NCI-H2107 treated with DMSO at 0.1 percent for 48 hours (cell line): ENCODE measurements at regions not wholly inside any gene's neighbourhood (a gene's known extent, or its start where the extent isn't known, plus 50 kb on each side); places are given as distances from the start of the nearest gene placed in this dataset.

Experiments used
- DNase-seq: peaks from one replicate; lab custom pipeline; 2025; ENCODE audit not compliant: unreplicated experiment; lab: John Stamatoyannopoulos, UW

GRCh38 chr1:234940841-234941240 is 187.8 kb downstream of the TOMM20 start:
- DNase-seq = no peak

- no peak for DNase-seq
Observed at GRCh38 chr1:234938924-234939323, 189.7 kb downstream of the TOMM20 start.

- no peak for DNase-seq
Observed at GRCh38 chr1:234938135-234938534, 190.5 kb downstream of the TOMM20 start.

DNA sequence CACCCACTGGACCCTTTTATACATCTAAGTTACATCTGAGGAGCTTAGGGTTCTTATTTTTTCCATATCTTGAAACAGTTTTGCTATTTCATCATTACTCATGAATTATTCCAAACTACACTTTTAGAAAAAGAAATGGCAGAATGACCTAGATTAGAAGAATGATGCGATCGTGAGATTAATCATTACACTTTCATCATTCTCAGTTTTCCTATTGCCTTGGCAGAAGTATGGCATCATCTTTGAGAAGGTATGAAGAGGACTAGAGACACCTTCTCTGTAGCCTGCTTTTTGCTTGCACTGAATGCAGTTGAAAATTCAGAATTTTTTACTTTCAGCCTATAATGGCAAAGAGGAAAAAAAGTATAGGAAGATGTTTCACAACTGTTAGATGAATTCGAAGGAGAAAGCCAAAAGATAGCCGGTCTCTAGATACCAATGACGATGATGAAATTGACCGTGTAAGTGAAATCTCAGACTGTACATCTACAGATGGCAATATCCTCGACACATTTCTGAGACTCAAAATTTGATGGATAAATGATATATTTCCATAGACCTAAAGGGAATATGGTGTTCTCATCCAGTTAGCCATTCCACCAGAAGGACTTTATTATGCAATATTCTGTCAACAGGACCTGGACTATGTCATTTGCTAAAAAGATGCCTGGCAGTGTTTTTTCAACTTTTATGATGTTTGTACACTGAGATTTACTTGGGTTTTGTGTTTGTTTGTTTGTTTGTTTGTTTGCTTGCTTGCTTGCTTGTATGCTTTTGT is 191.8 kb downstream of the TOMM20 start:
- no peak for DNase-seq

DNA sequence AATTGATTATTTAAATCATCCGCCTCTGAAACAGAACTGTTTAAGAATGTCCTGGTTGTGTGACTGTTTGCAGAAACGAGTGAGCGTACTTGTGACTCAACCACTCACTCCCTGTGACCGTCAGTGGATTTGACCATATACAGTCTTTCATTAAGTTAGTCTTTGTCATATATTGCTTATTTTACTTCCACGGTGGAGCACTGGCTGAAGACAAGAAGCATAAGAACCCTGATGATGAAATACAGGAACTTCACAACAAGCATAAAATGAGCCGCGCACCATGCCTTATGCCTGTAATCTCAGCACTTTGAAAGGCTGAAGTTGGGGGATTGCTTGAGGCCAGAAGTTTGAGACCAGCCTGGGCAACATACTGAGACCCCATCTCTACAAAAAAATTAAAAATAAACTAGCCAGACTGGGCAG is 194.0 kb downstream of the TOMM20 start:
- no peak for DNase-seq

- no peak for DNase-seq
Observed at GRCh38 chr1:234933475-234933874, 195.2 kb downstream of the TOMM20 start.

DNA sequence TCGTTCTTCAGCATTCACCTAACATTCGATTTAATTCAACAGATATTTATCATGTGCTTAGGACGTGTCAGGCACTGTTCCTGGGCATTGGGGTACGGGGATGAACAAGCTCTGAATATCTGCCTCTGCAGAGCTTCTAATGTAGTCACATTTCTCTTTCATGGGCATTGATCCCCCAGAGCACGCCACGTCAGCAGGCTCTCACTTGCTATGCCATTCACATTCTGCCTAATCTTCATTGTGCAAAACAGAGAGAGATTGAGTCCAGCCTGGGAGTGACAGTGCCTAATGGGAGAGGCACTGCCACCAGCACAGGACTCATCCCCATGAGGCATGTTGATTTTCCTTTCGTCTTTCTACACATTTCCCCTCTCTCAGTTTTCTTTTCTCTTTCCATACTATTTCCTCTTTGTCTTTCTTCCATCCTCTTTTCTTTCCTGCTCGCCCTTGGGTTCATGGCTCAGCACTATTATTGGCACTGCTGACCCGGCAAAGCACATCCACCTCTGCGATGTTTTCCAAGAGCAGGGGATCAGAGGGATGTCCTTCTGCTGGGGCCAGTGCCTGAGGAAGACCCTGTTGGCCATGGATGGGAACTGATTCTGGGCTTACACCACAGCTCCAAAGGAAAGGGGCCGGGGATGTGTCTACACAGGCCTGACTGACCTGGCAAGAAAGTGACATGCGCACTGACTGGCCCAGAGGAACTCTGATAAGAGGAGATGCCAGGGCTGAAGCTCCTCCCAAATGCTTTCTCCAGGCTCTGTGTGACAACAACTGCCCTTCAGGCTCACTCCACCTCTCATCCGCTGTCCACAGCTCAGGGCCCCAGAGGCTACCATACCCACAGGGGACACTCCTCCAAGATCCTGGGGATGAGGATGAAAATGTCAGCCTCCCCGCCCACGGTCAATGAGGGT is 195.9 kb downstream of the TOMM20 start:
- DNase-seq = no peak

- no peak for DNase-seq
Observed at GRCh38 chr1:234932106-234932505, 196.5 kb downstream of the TOMM20 start.

DNA sequence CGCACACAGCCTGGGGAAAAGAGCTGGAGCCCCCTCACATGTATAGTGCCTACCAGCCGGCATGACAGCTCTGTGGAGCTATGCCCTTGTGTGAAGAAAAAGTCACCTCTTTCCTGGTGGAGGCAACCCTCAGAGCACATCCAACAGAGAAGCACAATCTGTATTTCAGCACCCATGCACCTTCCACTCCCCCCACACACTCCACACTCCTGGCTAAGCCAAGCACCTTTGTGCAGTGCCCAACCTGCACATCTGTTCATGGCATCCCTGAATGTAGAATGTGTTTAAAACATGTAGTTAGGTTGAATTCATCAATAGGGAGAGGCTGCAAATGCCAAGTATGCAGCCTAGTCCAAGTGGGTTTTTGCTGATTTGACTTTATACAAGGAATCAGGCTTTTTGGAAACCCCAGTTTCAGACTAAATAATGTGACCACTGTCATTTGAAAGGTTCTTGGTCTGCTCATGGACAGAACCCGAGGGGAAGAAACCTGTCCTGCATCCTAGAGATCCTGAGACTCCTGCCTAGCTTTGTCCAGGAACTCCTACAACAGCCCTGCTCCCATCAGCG is 197.1 kb downstream of the TOMM20 start:
- no peak for DNase-seq

DNA sequence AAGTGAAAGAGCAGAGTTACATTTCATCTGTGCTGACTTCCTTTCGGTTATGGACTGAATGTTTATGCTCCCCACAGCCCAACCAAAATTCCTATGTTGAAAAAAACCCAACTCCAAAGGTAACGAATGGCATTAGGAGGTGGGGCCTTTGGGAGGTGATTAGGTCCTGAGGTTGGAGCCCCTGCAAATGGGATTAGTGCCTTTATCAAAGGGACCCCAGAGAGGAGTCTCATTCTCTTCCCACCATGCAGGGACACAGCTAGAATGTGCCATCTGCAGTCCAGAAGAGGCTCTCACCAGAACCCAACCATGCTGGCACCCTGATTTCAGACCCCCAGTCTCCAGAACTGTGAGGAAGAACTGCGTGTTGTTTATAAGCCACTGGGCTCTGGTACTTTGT is 199.3 kb downstream of the TOMM20 start:
- DNase-seq = no peak

DNA sequence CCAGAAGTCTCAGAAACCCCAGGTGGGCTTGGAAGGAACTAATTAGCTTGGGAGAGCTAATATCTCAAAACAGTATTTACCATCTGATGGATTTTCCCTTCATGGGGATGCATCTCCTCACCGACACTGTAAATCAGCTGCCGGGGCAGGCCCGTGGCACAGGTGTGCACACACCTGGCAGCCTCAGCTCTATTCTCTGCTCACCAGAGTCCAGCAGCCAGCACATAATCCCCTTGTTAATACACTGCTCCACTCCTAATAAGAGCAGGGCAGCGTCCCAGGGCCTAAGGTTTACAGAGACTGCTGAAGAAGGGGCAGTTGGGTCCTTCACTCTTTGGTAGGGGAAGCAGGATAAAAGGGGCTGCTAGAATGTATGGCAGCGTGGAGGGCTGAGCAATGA is 200.0 kb downstream of the TOMM20 start:
- no peak for DNase-seq

- no peak for DNase-seq
Observed at GRCh38 chr1:234927971-234928640, 200.5 kb downstream of the TOMM20 start.

GRCh38 chr1:234927312-234927970 is 201.2 kb downstream of the TOMM20 start:
- no peak for DNase-seq

- DNase-seq = peak; percentile 42
Observed at GRCh38 chr1:234926559-234927311, 201.9 kb downstream of the TOMM20 start.

- peak; percentile 84 for DNase-seq
Observed at GRCh38 chr1:234926264-234926558, 202.4 kb downstream of the TOMM20 start.

DNA sequence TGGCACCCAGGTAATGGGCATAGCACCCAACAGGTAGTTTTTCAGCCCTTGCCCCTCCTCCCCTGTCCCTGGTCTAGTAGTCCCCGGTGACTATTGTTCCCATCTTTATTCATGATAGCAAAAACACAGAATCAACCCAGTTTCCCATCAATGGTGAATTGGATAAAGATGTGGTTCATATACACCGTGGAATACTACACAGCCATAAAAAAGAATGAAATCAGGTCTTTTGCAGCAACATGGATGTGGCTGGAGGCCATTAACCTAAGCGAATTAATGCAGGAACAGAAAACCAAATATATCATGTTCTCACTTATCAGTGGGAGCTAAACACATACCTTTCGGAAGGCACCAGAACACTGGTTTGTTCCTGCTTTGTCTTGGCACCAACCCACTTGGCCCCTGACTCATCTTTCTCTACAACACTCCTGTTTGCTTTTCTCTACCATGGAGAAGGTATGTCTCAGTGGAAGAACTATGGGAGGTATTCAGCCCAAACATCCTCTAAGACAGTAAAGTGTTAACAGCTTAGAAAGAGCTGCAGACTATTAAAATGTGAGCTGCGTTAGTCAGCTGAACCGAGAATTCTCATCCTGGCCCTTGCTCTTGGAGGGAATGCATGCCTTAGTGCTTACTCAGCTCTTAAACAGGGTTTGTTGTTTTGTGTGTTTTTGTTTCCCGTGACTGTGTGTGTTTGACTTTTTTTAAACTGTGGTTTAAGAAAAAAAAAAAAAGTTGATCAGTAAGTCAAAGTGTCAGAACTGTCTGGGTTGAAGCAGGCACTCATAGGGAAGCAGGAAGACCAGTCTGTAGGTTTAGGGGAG is 203.0 kb downstream of the TOMM20 start:
- peak; percentile 84 for DNase-seq

DNA sequence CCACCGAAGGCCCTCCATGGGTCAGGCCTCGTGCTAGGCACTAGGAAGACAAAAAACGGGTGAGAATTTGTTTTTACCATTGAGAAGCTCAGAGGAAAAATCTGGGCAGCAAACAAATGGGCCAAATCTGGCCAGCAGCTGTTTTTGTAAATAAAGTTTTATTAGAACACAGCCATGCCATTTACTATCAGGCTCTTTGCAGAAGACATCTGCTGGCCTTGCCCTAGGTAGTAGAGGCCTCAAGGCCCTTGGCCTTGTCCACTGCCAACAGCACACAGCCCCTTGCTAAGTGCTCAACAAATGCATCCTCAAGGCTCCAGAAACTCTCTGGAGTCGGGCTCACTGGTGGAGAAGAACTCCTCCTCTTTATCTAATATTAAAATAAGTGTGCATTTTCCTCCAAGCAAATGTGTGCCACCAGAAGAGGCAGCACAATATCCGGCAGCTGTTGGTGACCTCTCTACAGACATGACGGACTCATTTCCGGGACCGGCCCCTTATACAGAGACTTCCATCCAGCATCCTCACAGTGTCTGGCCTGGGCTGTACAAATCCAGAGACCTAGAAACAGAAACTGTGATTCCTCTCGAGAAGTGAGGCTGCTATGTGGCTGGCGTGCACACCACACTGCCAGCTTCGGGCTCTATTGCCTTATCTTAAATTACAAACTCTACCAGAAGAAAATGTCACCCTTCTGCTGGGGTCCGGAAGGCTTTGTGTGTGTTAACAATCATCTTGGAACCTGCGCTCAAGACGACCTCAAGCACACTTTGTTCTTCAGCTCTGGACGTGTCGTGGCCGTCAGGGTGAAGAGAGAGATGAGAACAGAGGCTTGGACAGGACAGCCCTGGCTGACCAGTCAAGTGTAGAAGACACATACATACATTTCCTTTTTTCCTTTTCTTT is 203.9 kb downstream of the TOMM20 start:
- DNase-seq = no peak

DNA sequence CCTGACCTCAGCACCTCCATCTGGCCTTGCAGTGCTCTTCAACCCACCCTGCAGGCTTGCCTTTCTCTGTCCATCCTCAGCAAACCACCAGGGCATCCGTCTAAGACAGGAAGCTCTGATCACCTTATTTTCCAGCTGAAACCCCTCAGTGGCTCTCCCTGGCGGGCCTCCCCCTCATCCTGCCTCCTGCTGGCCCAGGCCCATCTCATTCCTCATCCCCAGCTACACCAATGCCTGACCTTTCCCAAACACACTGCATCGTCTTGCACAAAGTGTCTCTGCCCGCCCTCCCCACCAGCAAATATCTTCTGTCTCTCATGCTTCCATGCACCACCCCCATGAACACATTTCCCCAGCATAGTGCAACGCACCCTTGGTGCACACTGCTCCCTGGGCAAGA is 205.0 kb downstream of the TOMM20 start:
- DNase-seq = no peak
